WTC11 (cell line): ENCODE measurements at regions not wholly inside any gene's neighbourhood (a gene's known extent, or its start where the extent isn't known, plus 50 kb on each side); places are given as distances from the start of the nearest gene placed in this dataset.

Experiments used
- ATAC-seq: fragments of 200-7000 bp; cut with Tn5 transposase; 2 replicates; pipeline ENCODE4 v1.10.0; 2021; ENCODE audit warnings: mild to moderate bottlenecking, moderate library complexity
- CTCF ChIA-PET: fragments of 300-600 bp; sonication (Branson Sonifier 250); formaldehyde crosslinking; loops from one replicate; lab custom pipeline; 2021; ENCODE audit warnings: antibody characterized with exemption; lab: Charles Lee
- POLR2A ChIA-PET: fragments of 350-600 bp; sonication (Branson Sonifier 250); formaldehyde crosslinking; loops from one replicate; lab custom pipeline; 2021; ENCODE audit warnings: antibody characterized with exemption; lab: Charles Lee
- DNase-seq: peaks from one replicate; pipeline ENCODE4 v3.0.0; 2021; ENCODE audit warnings: low spot score
- H3K27ac Mint-ChIP-seq: 2 replicates; pipeline ENCODE4 v1.8.0; 2021; ENCODE audit warnings: mixed read lengths
- H3K27me3 Mint-ChIP-seq: 2 replicates; pipeline ENCODE4 v1.8.0; 2021; ENCODE audit warnings: low read depth, mild to moderate bottlenecking, moderate library complexity, mixed read lengths
- H3K36me3 Mint-ChIP-seq: 2 replicates; pipeline ENCODE4 v1.8.0; 2021; ENCODE audit warnings: mixed read lengths
- H3K4me1 Mint-ChIP-seq: 2 replicates; pipeline ENCODE4 v1.8.0; 2022; ENCODE audit warnings: mixed read lengths
- H3K4me3 Mint-ChIP-seq: 2 replicates; pipeline ENCODE4 v1.8.0; 2021; ENCODE audit warnings: mild to moderate bottlenecking, moderate library complexity, mixed read lengths
- H3K9me3 Mint-ChIP-seq: 2 replicates; pipeline ENCODE4 v1.8.0; 2021; ENCODE audit warnings: mixed read lengths
- CREM ChIP-seq: sonication (generic); formaldehyde crosslinking; IDR thresholded peaks from 2 replicates; pipeline ENCODE4 v1.8.1; 2022; ENCODE audit warnings: mild to moderate bottlenecking, missing genetic modification reagents, moderate library complexity
- ELF4 ChIP-seq: sonication (generic); formaldehyde crosslinking; IDR thresholded peaks from 2 replicates; pipeline ENCODE4 v1.8.1; 2022; ENCODE audit warnings: low read depth, mild to moderate bottlenecking, moderate library complexity, missing genetic modification reagents
- EMX1 ChIP-seq: fragments of 250-450 bp; sonication (Bioruptor Pico); IDR thresholded peaks from 2 replicates; pipeline ENCODE4 v1.8.0; 2021; ENCODE audit warnings: mild to moderate bottlenecking
- ETV6 ChIP-seq: sonication (generic); formaldehyde crosslinking; IDR thresholded peaks from 2 replicates; pipeline ENCODE4 v1.8.1; 2022; ENCODE audit warnings: mild to moderate bottlenecking, missing genetic modification reagents
- GABPB1 ChIP-seq: sonication (generic); formaldehyde crosslinking; IDR thresholded peaks from 2 replicates; pipeline ENCODE4 v1.8.1; 2023; ENCODE audit warnings: mild to moderate bottlenecking, missing genetic modification reagents
- HMGA2 ChIP-seq: fragments of 250-450 bp; sonication (Bioruptor Pico); IDR thresholded peaks from 2 replicates; pipeline ENCODE4 v1.4.0; 2021; ENCODE audit warnings: mild to moderate bottlenecking, moderate library complexity
- JUN ChIP-seq: sonication (generic); formaldehyde crosslinking; IDR thresholded peaks from 2 replicates; pipeline ENCODE4 v1.8.0; 2023; ENCODE audit warnings: mild to moderate bottlenecking, missing genetic modification reagents
- NFATC4 ChIP-seq: fragments of 250-450 bp; sonication (Bioruptor Pico); IDR thresholded peaks from 2 replicates; pipeline ENCODE4 v1.9.0; 2021; ENCODE audit warnings: mild to moderate bottlenecking
- NR1H2 ChIP-seq: sonication (generic); formaldehyde crosslinking; IDR thresholded peaks from 2 replicates; pipeline ENCODE4 v1.9.0; 2021; ENCODE audit warnings: mild to moderate bottlenecking, moderate library complexity, missing genetic modification reagents
- NR2C2 ChIP-seq: sonication (generic); formaldehyde crosslinking; IDR thresholded peaks from 2 replicates; pipeline ENCODE4 v1.8.0; 2022; ENCODE audit warnings: mild to moderate bottlenecking, missing genetic modification reagents
- TCF7 ChIP-seq: sonication (generic); formaldehyde crosslinking; IDR thresholded peaks from 2 replicates; pipeline ENCODE4 v1.8.0; 2022; ENCODE audit warnings: mild to moderate bottlenecking, low read depth, missing genetic modification reagents, moderate library complexity
- ZBTB21 ChIP-seq: sonication (generic); formaldehyde crosslinking; IDR thresholded peaks from 2 replicates; pipeline ENCODE4 v1.8.1; 2023; ENCODE audit warnings: mild to moderate bottlenecking, missing genetic modification reagents, borderline replicate concordance
- ZNF121 ChIP-seq: sonication (generic); formaldehyde crosslinking; IDR thresholded peaks from 2 replicates; pipeline ENCODE4 v1.8.0; 2023; ENCODE audit warnings: missing genetic modification reagents
- ZNF396 ChIP-seq: fragments of 250-450 bp; sonication (Bioruptor Pico); IDR thresholded peaks from 2 replicates; pipeline ENCODE4 v1.8.0; 2021; ENCODE audit warnings: mild to moderate bottlenecking, moderate library complexity, borderline replicate concordance
- TF ChIP-seq, protein P1 (sequence below): sonication (generic); formaldehyde crosslinking; IDR thresholded peaks from 2 replicates; pipeline ENCODE4 v1.8.0; 2022; ENCODE audit warnings: mild to moderate bottlenecking, missing genetic modification reagents
- TF ChIP-seq, protein P2 (sequence below): sonication (generic); formaldehyde crosslinking; conservative IDR thresholded peaks from 2 replicates; pipeline ENCODE4 v1.8.1; 2023; ENCODE audit warnings: mild to moderate bottlenecking, low read depth, missing genetic modification reagents, moderate library complexity
- TF ChIP-seq, protein P3 (sequence below): sonication (generic); formaldehyde crosslinking; IDR thresholded peaks from 2 replicates; pipeline ENCODE4 v1.8.1; 2022; ENCODE audit warnings: mild to moderate bottlenecking, moderate library complexity, missing genetic modification reagents
- TF ChIP-seq, protein P4 (sequence below): fragments of 250-450 bp; sonication (Bioruptor Pico); IDR thresholded peaks from 2 replicates; pipeline ENCODE4 v1.9.0; 2021; ENCODE audit warnings: mild to moderate bottlenecking
- TF ChIP-seq, protein P5 (sequence below): sonication (generic); formaldehyde crosslinking; IDR thresholded peaks from 2 replicates; pipeline ENCODE4 v1.8.1; 2023; ENCODE audit warnings: mild to moderate bottlenecking, missing genetic modification reagents, borderline replicate concordance
- TF ChIP-seq, protein P6 (sequence below): fragments of 250-450 bp; sonication (Bioruptor Pico); conservative IDR thresholded peaks from 2 replicates; pipeline ENCODE4 v1.9.0; 2021; ENCODE audit warnings: mild to moderate bottlenecking

DNA sequence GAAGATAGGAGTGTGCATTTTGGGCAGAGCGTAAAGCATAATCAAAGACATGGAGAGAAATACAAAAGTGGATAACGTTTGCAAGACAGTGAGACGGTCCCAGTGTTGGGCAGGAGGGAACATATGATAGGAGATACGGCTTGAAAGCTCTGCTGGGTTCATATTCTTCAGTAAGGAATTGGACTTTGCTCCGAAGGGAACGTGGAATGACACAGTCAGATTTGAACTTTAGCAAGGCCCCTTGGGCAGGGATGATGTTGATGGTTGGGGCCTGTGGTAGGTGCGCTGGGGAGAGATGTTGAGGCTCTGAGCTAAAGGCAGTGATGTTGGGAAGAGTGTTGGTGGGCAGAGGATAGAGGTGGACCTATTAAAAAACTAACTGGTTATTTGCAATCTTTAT lies 143.5 kb upstream of the TBX3 start:
- H3K36me3 Mint-ChIP-seq: no peaks in the 10 kb centered on the region
- DNase-seq: no peak
- H3K4me3 Mint-ChIP-seq: no peak overlapping the region
- no peaks in the 10 kb centered on the region for H3K9me3 Mint-ChIP-seq
- no peak for TF ChIP-seq EMX1 (CRISPR knock-in tag)
- no peak for TF ChIP-seq TCF7 (CRISPR knock-in tag)
- H3K27ac Mint-ChIP-seq: no peak overlapping the region
- CTCF ChIA-PET: no interaction called here
- POLR2A ChIA-PET: no interaction called here
- peaks cover 3% of the 10 kb centered on the region; the same call in 1 of the 2 replicates for H3K27me3 Mint-ChIP-seq
- ATAC-seq: no peak
- no peaks in the 10 kb centered on the region for H3K4me1 Mint-ChIP-seq

DNA sequence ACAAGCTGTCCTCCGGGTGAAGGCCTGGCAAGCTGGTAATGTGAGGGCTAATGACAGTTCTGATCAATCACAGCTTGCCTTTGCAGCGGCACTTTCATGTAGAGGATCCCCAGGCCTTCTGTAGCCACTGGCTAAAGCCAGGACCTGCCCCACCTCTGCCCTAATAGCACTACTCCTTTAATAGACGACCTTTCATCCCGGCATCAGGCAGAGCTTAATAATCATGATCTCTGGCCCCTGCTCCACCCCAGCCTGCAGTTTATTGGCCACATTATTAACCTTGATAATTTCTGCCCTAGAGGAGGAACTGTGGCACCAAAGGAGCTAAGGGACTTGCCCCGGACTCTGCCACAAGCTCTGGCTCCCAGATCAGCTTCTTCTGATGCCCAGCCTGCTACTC lies 142.3 kb upstream of the TBX3 start:
- no peaks in the 10 kb centered on the region for H3K9me3 Mint-ChIP-seq
- no peaks in the 10 kb centered on the region for H3K36me3 Mint-ChIP-seq
- H3K4me1 Mint-ChIP-seq: no peaks in the 10 kb centered on the region
- CTCF ChIA-PET: no interaction called here
- H3K27ac Mint-ChIP-seq: no peak overlapping the region
- DNase-seq: no peak
- no peak for ATAC-seq
- no peak overlapping the region for H3K4me3 Mint-ChIP-seq
- TF ChIP-seq EMX1 (CRISPR knock-in tag) (no peak), NR2C2 (CRISPR knock-in tag) (no peak), GABPB1 (CRISPR knock-in tag) (no peak), NFATC4 (CRISPR knock-in tag) (no peak), HMGA2 (no peak), JUN (no peak), ZNF396 (CRISPR knock-in tag) (no peak), CREM (no peak), ZNF121 (CRISPR knock-in tag) (no peak)
- TF ChIP-seq, protein P1, sequence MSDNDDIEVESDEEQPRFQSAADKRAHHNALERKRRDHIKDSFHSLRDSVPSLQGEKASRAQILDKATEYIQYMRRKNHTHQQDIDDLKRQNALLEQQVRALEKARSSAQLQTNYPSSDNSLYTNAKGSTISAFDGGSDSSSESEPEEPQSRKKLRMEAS (CRISPR knock-in tag): no peak
- TF ChIP-seq, protein P2, sequence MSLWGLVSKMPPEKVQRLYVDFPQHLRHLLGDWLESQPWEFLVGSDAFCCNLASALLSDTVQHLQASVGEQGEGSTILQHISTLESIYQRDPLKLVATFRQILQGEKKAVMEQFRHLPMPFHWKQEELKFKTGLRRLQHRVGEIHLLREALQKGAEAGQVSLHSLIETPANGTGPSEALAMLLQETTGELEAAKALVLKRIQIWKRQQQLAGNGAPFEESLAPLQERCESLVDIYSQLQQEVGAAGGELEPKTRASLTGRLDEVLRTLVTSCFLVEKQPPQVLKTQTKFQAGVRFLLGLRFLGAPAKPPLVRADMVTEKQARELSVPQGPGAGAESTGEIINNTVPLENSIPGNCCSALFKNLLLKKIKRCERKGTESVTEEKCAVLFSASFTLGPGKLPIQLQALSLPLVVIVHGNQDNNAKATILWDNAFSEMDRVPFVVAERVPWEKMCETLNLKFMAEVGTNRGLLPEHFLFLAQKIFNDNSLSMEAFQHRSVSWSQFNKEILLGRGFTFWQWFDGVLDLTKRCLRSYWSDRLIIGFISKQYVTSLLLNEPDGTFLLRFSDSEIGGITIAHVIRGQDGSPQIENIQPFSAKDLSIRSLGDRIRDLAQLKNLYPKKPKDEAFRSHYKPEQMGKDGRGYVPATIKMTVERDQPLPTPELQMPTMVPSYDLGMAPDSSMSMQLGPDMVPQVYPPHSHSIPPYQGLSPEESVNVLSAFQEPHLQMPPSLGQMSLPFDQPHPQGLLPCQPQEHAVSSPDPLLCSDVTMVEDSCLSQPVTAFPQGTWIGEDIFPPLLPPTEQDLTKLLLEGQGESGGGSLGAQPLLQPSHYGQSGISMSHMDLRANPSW (CRISPR knock-in tag): no peak
- TF ChIP-seq, protein P3, sequence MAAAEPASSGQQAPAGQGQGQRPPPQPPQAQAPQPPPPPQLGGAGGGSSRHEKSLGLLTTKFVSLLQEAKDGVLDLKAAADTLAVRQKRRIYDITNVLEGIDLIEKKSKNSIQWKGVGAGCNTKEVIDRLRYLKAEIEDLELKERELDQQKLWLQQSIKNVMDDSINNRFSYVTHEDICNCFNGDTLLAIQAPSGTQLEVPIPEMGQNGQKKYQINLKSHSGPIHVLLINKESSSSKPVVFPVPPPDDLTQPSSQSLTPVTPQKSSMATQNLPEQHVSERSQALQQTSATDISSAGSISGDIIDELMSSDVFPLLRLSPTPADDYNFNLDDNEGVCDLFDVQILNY (CRISPR knock-in tag): no peak
- TF ChIP-seq, protein P4, sequence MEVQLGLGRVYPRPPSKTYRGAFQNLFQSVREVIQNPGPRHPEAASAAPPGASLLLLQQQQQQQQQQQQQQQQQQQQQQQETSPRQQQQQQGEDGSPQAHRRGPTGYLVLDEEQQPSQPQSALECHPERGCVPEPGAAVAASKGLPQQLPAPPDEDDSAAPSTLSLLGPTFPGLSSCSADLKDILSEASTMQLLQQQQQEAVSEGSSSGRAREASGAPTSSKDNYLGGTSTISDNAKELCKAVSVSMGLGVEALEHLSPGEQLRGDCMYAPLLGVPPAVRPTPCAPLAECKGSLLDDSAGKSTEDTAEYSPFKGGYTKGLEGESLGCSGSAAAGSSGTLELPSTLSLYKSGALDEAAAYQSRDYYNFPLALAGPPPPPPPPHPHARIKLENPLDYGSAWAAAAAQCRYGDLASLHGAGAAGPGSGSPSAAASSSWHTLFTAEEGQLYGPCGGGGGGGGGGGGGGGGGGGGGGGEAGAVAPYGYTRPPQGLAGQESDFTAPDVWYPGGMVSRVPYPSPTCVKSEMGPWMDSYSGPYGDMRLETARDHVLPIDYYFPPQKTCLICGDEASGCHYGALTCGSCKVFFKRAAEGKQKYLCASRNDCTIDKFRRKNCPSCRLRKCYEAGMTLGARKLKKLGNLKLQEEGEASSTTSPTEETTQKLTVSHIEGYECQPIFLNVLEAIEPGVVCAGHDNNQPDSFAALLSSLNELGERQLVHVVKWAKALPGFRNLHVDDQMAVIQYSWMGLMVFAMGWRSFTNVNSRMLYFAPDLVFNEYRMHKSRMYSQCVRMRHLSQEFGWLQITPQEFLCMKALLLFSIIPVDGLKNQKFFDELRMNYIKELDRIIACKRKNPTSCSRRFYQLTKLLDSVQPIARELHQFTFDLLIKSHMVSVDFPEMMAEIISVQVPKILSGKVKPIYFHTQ (CRISPR knock-in tag): no peak
- H3K27me3 Mint-ChIP-seq: peaks cover 3% of the 10 kb centered on the region; the same call in 1 of the 2 replicates
- POLR2A ChIA-PET: no interaction called here

DNA sequence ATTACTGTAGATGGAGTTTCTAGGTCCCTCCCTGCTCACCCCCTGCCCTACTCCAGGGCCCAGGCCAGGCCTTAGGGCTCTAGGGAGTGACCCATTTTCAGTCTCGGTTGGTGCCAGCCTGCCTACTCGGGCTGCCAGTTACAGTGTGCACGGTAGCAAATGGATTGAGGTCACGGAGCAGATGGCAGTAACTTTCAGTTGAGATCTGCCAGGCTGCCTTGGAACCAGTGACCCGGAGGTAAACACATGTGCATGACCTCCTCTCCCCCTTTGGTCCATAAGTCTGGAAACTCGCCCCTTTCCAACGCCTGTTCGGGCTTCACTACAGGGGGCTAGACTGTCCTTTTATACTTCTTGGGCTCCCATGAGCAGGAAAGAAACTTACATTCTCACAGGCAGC lies 139.7 kb upstream of the TBX3 start:
- DNase-seq (no peak), ATAC-seq (no peak)
- Mint-ChIP-seq H3K4me1 (no peaks in the 10 kb centered on the region), H3K27me3 (peaks cover 3% of the 10 kb centered on the region; the same call in 1 of the 2 replicates), H3K27ac (no peak overlapping the region), H3K9me3 (no peaks in the 10 kb centered on the region), H3K4me3 (no peak overlapping the region), H3K36me3 (no peaks in the 10 kb centered on the region)
- CTCF ChIA-PET: no interaction called here
- POLR2A ChIA-PET: interaction anchor here (0.6 to 1.4 kb wide), 2 partner anchors 11 to 919 kb away, joined by 3 to 4 read pairs; no protein-coding TSS in a partner anchor
- TF ChIP-seq, protein P5, sequence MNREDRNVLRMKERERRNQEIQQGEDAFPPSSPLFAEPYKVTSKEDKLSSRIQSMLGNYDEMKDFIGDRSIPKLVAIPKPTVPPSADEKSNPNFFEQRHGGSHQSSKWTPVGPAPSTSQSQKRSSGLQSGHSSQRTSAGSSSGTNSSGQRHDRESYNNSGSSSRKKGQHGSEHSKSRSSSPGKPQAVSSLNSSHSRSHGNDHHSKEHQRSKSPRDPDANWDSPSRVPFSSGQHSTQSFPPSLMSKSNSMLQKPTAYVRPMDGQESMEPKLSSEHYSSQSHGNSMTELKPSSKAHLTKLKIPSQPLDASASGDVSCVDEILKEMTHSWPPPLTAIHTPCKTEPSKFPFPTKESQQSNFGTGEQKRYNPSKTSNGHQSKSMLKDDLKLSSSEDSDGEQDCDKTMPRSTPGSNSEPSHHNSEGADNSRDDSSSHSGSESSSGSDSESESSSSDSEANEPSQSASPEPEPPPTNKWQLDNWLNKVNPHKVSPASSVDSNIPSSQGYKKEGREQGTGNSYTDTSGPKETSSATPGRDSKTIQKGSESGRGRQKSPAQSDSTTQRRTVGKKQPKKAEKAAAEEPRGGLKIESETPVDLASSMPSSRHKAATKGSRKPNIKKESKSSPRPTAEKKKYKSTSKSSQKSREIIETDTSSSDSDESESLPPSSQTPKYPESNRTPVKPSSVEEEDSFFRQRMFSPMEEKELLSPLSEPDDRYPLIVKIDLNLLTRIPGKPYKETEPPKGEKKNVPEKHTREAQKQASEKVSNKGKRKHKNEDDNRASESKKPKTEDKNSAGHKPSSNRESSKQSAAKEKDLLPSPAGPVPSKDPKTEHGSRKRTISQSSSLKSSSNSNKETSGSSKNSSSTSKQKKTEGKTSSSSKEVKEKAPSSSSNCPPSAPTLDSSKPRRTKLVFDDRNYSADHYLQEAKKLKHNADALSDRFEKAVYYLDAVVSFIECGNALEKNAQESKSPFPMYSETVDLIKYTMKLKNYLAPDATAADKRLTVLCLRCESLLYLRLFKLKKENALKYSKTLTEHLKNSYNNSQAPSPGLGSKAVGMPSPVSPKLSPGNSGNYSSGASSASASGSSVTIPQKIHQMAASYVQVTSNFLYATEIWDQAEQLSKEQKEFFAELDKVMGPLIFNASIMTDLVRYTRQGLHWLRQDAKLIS (CRISPR knock-in tag): no peak
- TF ChIP-seq ZBTB21 (CRISPR knock-in tag) (no peak), NR1H2 (CRISPR knock-in tag) (no peak), ELF4 (CRISPR knock-in tag) (no peak), ETV6 (CRISPR knock-in tag) (no peak)
- TF ChIP-seq, protein P6, sequence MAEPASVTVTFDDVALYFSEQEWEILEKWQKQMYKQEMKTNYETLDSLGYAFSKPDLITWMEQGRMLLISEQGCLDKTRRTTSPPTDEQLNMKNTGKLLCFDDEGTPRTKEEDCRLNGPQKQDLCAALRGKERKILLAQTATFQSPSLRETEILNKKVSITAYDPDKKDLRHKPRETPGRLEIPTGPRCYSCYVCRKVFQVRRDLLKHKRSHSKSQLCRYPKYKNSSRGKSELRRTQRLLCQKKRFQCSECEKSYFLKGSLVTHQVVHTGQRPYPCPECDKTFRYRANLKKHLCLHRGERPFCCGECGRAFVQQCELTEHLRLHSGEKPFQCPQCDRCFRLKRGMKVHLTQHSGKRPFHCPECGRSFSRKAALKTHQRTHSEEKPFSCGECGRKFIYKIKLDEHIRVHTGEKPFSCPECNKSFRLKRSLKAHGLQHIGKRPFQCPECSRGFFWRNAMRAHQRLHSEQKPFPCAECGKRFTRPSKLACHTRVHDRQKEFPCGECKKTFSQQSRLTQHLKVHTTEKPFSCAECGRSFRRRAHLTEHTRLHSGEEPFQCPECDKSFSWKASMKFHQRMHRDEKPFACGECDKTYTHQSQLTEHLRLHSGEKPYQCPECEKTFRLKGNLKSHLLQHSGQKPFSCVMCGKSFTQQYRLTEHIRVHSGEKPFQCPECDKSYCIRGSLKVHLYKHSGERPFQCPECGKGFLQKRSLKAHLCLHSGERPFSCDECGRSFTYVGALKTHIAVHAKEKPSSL: no peak
